Neuronal stem cell (in vitro differentiated cells): ENCODE measurements at regions not wholly inside any gene's neighbourhood (a gene's known extent, or its start where the extent isn't known, plus 50 kb on each side); places are given as distances from the start of the nearest gene placed in this dataset.
A peak's percentile ranks its signal among the peaks of the same experiment; 100 is the strongest.

ENCODE experiments used
- DNase-seq: peaks from one replicate; pipeline ENCODE4 v3.0.0-alpha.2; 2013; ENCODE audit warnings: low spot score
- H2AFZ ChIP-seq: one replicate; pipeline ENCODE4 v1.6.1; 2013; ENCODE audit warnings: mild to moderate bottlenecking, low read length, inconsistent platforms
- H2AK5ac ChIP-seq: 2 replicates; pipeline ENCODE4 v1.6.1; 2013; ENCODE audit warnings: low read depth, mild to moderate bottlenecking, inconsistent platforms, low read length, moderate library complexity, mixed read lengths
- H2BK120ac ChIP-seq: 2 replicates; pipeline ENCODE4 v1.6.1; 2013; ENCODE audit warnings: low read depth, mild to moderate bottlenecking, inconsistent platforms, low read length, moderate library complexity, mixed read lengths
- H2BK12ac ChIP-seq: one replicate; pipeline ENCODE4 v1.6.1; 2013; ENCODE audit warnings: low read length, inconsistent platforms
- H2BK15ac ChIP-seq: 2 replicates; pipeline ENCODE4 v1.6.1; 2013; ENCODE audit warnings: mild to moderate bottlenecking, low read length, inconsistent platforms, mixed read lengths
- H2BK5ac ChIP-seq: one replicate; pipeline ENCODE4 v1.6.1; 2013; ENCODE audit warnings: inconsistent platforms, mild to moderate bottlenecking, low read length, moderate library complexity
- H3K14ac ChIP-seq: one replicate; pipeline ENCODE4 v1.6.1; 2013; ENCODE audit warnings: low read length, inconsistent platforms
- H3K18ac ChIP-seq: 2 replicates; pipeline ENCODE4 v1.6.1; 2013; ENCODE audit warnings: low read length, inconsistent platforms
- H3K23ac ChIP-seq: 2 replicates; pipeline ENCODE4 v1.6.1; 2013; ENCODE audit warnings: low read depth, mild to moderate bottlenecking, mixed read lengths, low read length, inconsistent platforms; ENCODE audit not compliant: poor library complexity
- H3K27ac ChIP-seq: replicated peaks from 3 replicates; pipeline ENCODE4 v1.5.1; 2013; ENCODE audit warnings: low read length, inconsistent platforms
- H3K27me3 ChIP-seq, 3 experiments: 2 replicates each; pipeline ENCODE4 v1.6.1; 2013; ENCODE audit warnings: low read length in 3 of 3, mild to moderate bottlenecking in 2 of 3, inconsistent platforms in 1 of 3, low read depth in 1 of 3, mixed read lengths in 1 of 3, moderate library complexity in 1 of 3; ENCODE audit not compliant: control insufficient read depth in 3 of 3, insufficient read depth in 3 of 3
- H3K36me3 ChIP-seq, 2 donors: replicated peaks in 1 of 2; 2 replicates each; pipeline ENCODE4 v1.6.1; 2013; ENCODE audit warnings: low read length in 2 of 2; ENCODE audit not compliant: control insufficient read depth in 2 of 2, insufficient read depth in 2 of 2
- H3K4ac ChIP-seq: 2 replicates; pipeline ENCODE4 v1.6.1; 2013; ENCODE audit warnings: inconsistent platforms, mild to moderate bottlenecking, low read length, moderate library complexity
- H3K4me1 ChIP-seq, 2 donors: 1 replicate in 1 of 2; 2 replicates in 1 of 2; pipeline ENCODE4 v1.6.1; 2013; ENCODE audit warnings: low read length in 2 of 2, low read depth in 1 of 2; ENCODE audit not compliant: control insufficient read depth in 2 of 2, insufficient read depth in 1 of 2
- H3K4me2 ChIP-seq: one replicate; pipeline ENCODE4 v1.6.1; 2013; ENCODE audit warnings: mild to moderate bottlenecking, low read length, inconsistent platforms; ENCODE audit not compliant: insufficient read depth, poor library complexity, severe bottlenecking
- H3K4me3 ChIP-seq, 2 donors: 2 replicates each; pipeline ENCODE4 v1.5.1; 2013; ENCODE audit warnings: low read length in 2 of 2, mild to moderate bottlenecking in 2 of 2, inconsistent platforms in 1 of 2, moderate library complexity in 1 of 2
- H3K79me1 ChIP-seq: one replicate; pipeline ENCODE4 v1.6.1; 2013; ENCODE audit warnings: low read depth, mild to moderate bottlenecking, inconsistent platforms, low read length, moderate library complexity
- H3K9ac ChIP-seq: one replicate; pipeline ENCODE4 v1.6.1; 2013; ENCODE audit warnings: mild to moderate bottlenecking, low read depth, low read length, inconsistent platforms; ENCODE audit not compliant: poor library complexity
- H3K9me3 ChIP-seq, 2 donors: replicated peaks in 1 of 2; 2 replicates each; pipeline versions ENCODE3 to v1.6.1; 2013; ENCODE audit warnings: low read length in 2 of 2, mild to moderate bottlenecking in 2 of 2, inconsistent platforms in 1 of 2, low read depth in 1 of 2, mixed read lengths in 1 of 2, moderate library complexity in 1 of 2; ENCODE audit not compliant: control insufficient read depth in 2 of 2, insufficient read depth in 1 of 2
- H4K8ac ChIP-seq: one replicate; pipeline ENCODE4 v1.6.1; 2013; ENCODE audit warnings: low read depth, mild to moderate bottlenecking, inconsistent platforms, low read length, moderate library complexity
- H4K91ac ChIP-seq: one replicate; pipeline ENCODE4 v1.6.1; 2013; ENCODE audit warnings: low read length, low read depth, mild to moderate bottlenecking, inconsistent platforms; ENCODE audit not compliant: poor library complexity
- WGBS, 2 donors: extraction: QIAGEN DNeasy Blood & Tissue Kit; methylation state at CpG; one replicate each; pipeline ENCODE4 v1.1.7; 2013; ENCODE audit warnings: missing lambda C conversion rate in 2 of 2, mixed read lengths in 1 of 2; ENCODE audit not compliant: insufficient read length in 2 of 2, insufficient replicate concordance in 1 of 2; ENCODE audit errors: extremely low coverage in 2 of 2; 5-methylcytosine and 5-hydroxymethylcytosine counted together

DNA sequence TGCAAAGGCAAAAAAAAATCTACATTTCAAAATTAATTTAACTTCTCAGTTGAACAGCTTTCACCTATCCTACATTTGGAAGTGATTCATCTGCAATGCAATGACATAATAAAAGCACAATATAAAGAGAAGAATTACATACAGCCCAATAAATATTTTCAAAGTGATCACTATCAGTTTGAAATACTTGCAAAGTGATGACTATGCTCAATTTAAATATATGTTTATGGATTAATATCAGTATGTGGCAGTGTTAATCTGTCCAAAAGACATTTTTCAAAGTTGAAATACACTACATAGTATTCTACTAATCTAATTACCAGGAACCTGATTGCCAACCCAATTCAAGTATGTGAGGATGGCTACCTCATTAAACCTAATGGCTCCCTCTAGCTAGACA lies 460.7 kb upstream of the ATXN7L3B start:
- Histone ChIP-seq H2BK120ac (no peak overlapping the region), H3K4me3 (no peak overlapping the region), H2BK12ac (no peak overlapping the region), H3K18ac (no peak overlapping the region), H4K91ac (no peak overlapping the region), H3K14ac (no peak overlapping the region), H3K36me3 (no peaks in the 10 kb centered on the region), H3K79me1 (no peaks in the 10 kb centered on the region), H3K9me3 (no peaks in the 10 kb centered on the region), H2BK15ac (no peak overlapping the region), H3K4ac (no peak overlapping the region), H3K27ac (no peak overlapping the region), H2BK5ac (no peak overlapping the region), H3K27me3 (no peaks in the 10 kb centered on the region), H3K23ac (no peak overlapping the region), H2AK5ac (no peak overlapping the region), H4K8ac (no peak overlapping the region), H3K4me1 (no peaks in the 10 kb centered on the region), H3K4me2 (no peak overlapping the region), H2AFZ (no peak overlapping the region), H3K9ac (no peak overlapping the region)
- no peak for DNase-seq

- Histone ChIP-seq H3K4ac (no peak overlapping the region), H2BK15ac (no peak overlapping the region), H3K9ac (no peak overlapping the region), H3K18ac (no peak overlapping the region), H2BK5ac (no peak overlapping the region), H4K91ac (no peak overlapping the region), H3K27me3 (no peaks in the 10 kb centered on the region), H3K14ac (no peak overlapping the region), H2AFZ (no peak overlapping the region), H3K4me2 (no peak overlapping the region), H2BK120ac (no peak overlapping the region), H3K23ac (no peak overlapping the region), H2BK12ac (no peak overlapping the region), H3K27ac (no peak overlapping the region), H4K8ac (no peak overlapping the region), H3K4me3 (no peak overlapping the region), H3K79me1 (no peaks in the 10 kb centered on the region), H3K36me3 (no peaks in the 10 kb centered on the region), H3K4me1 (no peaks in the 10 kb centered on the region), H3K9me3 (no peaks in the 10 kb centered on the region), H2AK5ac (no peak overlapping the region)
- no peak for DNase-seq
- WGBS, 2 donors = no CpG with 5 or more reads among the region's 2 CpGs
Measured at GRCh38 chr12:74105434-74105833, 432.2 kb upstream of the ATXN7L3B start.

GRCh38 chr12:74108729-74109128 lies 428.9 kb upstream of the ATXN7L3B start:
- no peaks in the 10 kb centered on the region for H3K9me3 ChIP-seq
- no peaks in the 10 kb centered on the region for H3K79me1 ChIP-seq
- no peak overlapping the region for H3K4me2 ChIP-seq
- H2AK5ac ChIP-seq = no peak overlapping the region
- no peak overlapping the region for H2BK15ac ChIP-seq
- WGBS, 2 donors = no CpG with 5 or more reads among the region's 2 CpGs
- DNase-seq = no peak
- no peaks in the 10 kb centered on the region for H3K27me3 ChIP-seq
- no peak overlapping the region for H4K8ac ChIP-seq
- H3K4me3 ChIP-seq = no peak overlapping the region
- H2AFZ ChIP-seq = no peak overlapping the region
- H3K27ac ChIP-seq = no peak overlapping the region
- no peaks in the 10 kb centered on the region for H3K4me1 ChIP-seq
- no peaks in the 10 kb centered on the region for H3K36me3 ChIP-seq
- H3K23ac ChIP-seq = no peak overlapping the region
- H3K18ac ChIP-seq = no peak overlapping the region
- no peak overlapping the region for H2BK5ac ChIP-seq
- H2BK120ac ChIP-seq = no peak overlapping the region
- no peak overlapping the region for H4K91ac ChIP-seq
- H2BK12ac ChIP-seq = no peak overlapping the region
- no peak overlapping the region for H3K9ac ChIP-seq
- no peak overlapping the region for H3K4ac ChIP-seq
- no peak overlapping the region for H3K14ac ChIP-seq

GRCh38 chr12:74111688-74112360 lies 425.8 kb upstream of the ATXN7L3B start:
- Histone ChIP-seq H3K23ac (no peak overlapping the region), H3K4me3 (no peak overlapping the region), H3K14ac (no peak overlapping the region), H3K79me1 (no peaks in the 10 kb centered on the region), H3K4me1 (peaks cover 0 to 1% of the 10 kb centered on the region in 2 donors), H3K4me2 (no peak overlapping the region), H4K91ac (no peak overlapping the region), H3K27ac (no peak overlapping the region), H2BK120ac (no peak overlapping the region), H4K8ac (no peak overlapping the region), H3K18ac (no peak overlapping the region), H3K27me3 (no peaks in the 10 kb centered on the region), H3K9ac (no peak overlapping the region), H2AK5ac (no peak overlapping the region), H2BK15ac (no peak overlapping the region), H3K4ac (no peak overlapping the region), H3K36me3 (no peaks in the 10 kb centered on the region), H2BK5ac (no peak overlapping the region), H2BK12ac (no peak overlapping the region), H3K9me3 (no peaks in the 10 kb centered on the region), H2AFZ (no peak overlapping the region)
- WGBS, 2 donors = no CpG with 5 or more reads among the region's 8 CpGs
- peak; percentile 24 for DNase-seq
